GM23338 (cell line): ENCODE measurements at regions not wholly inside any gene's neighbourhood (a gene's known extent, or its start where the extent isn't known, plus 50 kb on each side); places are given as distances from the start of the nearest gene placed in this dataset.

Source experiments
- ATAC-seq: fragments of 200-7000 bp; cut with Tn5 transposase; 3 replicates; pipeline ENCODE4 v1.9.1; 2020
- DNase-seq: peaks from one replicate; pipeline ENCODE4 v3.0.0-alpha.2; 2015; ENCODE audit warnings: low spot score
- H2AFZ ChIP-seq: fragments of 200-600 bp; sonication (generic); 2 replicates; pipeline ENCODE4 v1.8.0; 2016; ENCODE audit warnings: antibody characterized with exemption, mild to moderate bottlenecking, moderate library complexity
- H3F3A ChIP-seq: fragments of 200-600 bp; sonication (generic); replicated peaks from 2 replicates; pipeline ENCODE4 v1.8.0; 2017; ENCODE audit warnings: antibody characterized with exemption, mixed run types, low read depth
- H3K27ac ChIP-seq: fragments of 200-600 bp; sonication (generic); 2 replicates; pipeline ENCODE4 v1.6.1; 2016; ENCODE audit warnings: low read depth
- H3K27me3 ChIP-seq: fragments of 200-600 bp; sonication (generic); 2 replicates; pipeline ENCODE4 v1.8.0; 2016; ENCODE audit warnings: mild to moderate bottlenecking, mixed run types, moderate library complexity; ENCODE audit not compliant: insufficient read depth
- H3K36me3 ChIP-seq: fragments of 200-600 bp; sonication (generic); 2 replicates; pipeline ENCODE4 v1.8.0; 2016; ENCODE audit warnings: mild to moderate bottlenecking; ENCODE audit not compliant: insufficient read depth
- H3K4me1 ChIP-seq: fragments of 200-600 bp; sonication (generic); 2 replicates; pipeline ENCODE4 v1.8.0; 2016; ENCODE audit warnings: mild to moderate bottlenecking, moderate library complexity; ENCODE audit not compliant: insufficient read depth
- H3K4me2 ChIP-seq: fragments of 200-600 bp; sonication (generic); 2 replicates; pipeline ENCODE4 v1.7.1; 2017; ENCODE audit warnings: mixed run types
- H3K4me3 ChIP-seq: fragments of 200-600 bp; sonication (generic); 2 replicates; pipeline ENCODE4 v1.6.1; 2016; ENCODE audit warnings: mixed run types
- H3K79me2 ChIP-seq: fragments of 200-600 bp; sonication (generic); replicated peaks from 2 replicates; pipeline ENCODE4 v1.8.0; 2017; ENCODE audit warnings: mild to moderate bottlenecking; ENCODE audit not compliant: insufficient read depth
- H3K9me2 ChIP-seq: fragments of 200-600 bp; sonication (generic); 2 replicates; pipeline ENCODE4 v1.8.0; 2017; ENCODE audit not compliant: insufficient read depth
- H4K20me1 ChIP-seq: fragments of 200-600 bp; sonication (generic); replicated peaks from 2 replicates; pipeline ENCODE4 v1.8.0; 2017; ENCODE audit warnings: mild to moderate bottlenecking; ENCODE audit not compliant: insufficient read depth
- H3K27ac Mint-ChIP-seq: 2 replicates; pipeline ENCODE4 v1.8.0; 2020; ENCODE audit warnings: inconsistent platforms, mild to moderate bottlenecking, moderate library complexity, mixed read lengths
- H3K27me3 Mint-ChIP-seq: 3 replicates; pipeline ENCODE4 v1.8.0; 2022; ENCODE audit warnings: low read depth, mild to moderate bottlenecking, moderate library complexity, mixed read lengths, inconsistent platforms; ENCODE audit not compliant: insufficient read depth, poor library complexity
- H3K36me3 Mint-ChIP-seq: 3 replicates; pipeline ENCODE4 v1.8.0; 2021; ENCODE audit warnings: low read depth, mild to moderate bottlenecking, inconsistent platforms, moderate library complexity, mixed read lengths
- H3K4me1 Mint-ChIP-seq: 3 replicates; pipeline ENCODE4 v1.8.0; 2020; ENCODE audit warnings: mild to moderate bottlenecking, inconsistent platforms, mixed read lengths
- H3K4me3 Mint-ChIP-seq: 3 replicates; pipeline ENCODE4 v1.8.0; 2021; ENCODE audit warnings: moderate library complexity, mild to moderate bottlenecking, inconsistent platforms, mixed read lengths
- H3K9me3 Mint-ChIP-seq: 3 replicates; pipeline ENCODE4 v1.8.0; 2020; ENCODE audit warnings: moderate library complexity, mild to moderate bottlenecking, inconsistent platforms, mixed read lengths
- CREB1 ChIP-seq: fragments of 250-450 bp; sonication (Bioruptor Pico); IDR thresholded peaks from 2 replicates; pipeline ENCODE4 v1.5.0; 2020; ENCODE audit warnings: low read depth, mild to moderate bottlenecking, moderate library complexity
- CTCF ChIP-seq, 2 experiments: fragments of 200-600 bp in 1 of 2; sonication (generic) in 1 of 2; conservative IDR thresholded peaks; 2 replicates each; pipeline versions ENCODE4 v1.5.1 to v1.6.1; 2016 to 2017; ENCODE audit warnings: antibody characterized with exemption in 2 of 2, low read depth in 2 of 2, mild to moderate bottlenecking in 2 of 2, moderate library complexity in 1 of 2
- EZH2 ChIP-seq: fragments of 200-600 bp; sonication (generic); IDR thresholded peaks from one replicate; pipeline ENCODE4 v1.8.0; 2017; ENCODE audit warnings: antibody characterized with exemption, mild to moderate bottlenecking, low read depth; ENCODE audit not compliant: unreplicated experiment
- EZH2phosphoT487 ChIP-seq: fragments of 200-600 bp; sonication (generic); IDR thresholded peaks from one replicate; pipeline ENCODE4 v1.8.1; 2018; ENCODE audit warnings: antibody characterized with exemption; ENCODE audit not compliant: unreplicated experiment
- NANOG ChIP-seq: IDR thresholded peaks from 2 replicates; pipeline ENCODE4 v1.6.1; 2016; ENCODE audit warnings: antibody characterized with exemption, borderline replicate concordance
- POLR2AphosphoS5 ChIP-seq: IDR thresholded peaks from 2 replicates; pipeline ENCODE4 v1.6.1; 2016; ENCODE audit warnings: antibody characterized with exemption, low read depth
- STAT1 ChIP-seq: IDR thresholded peaks from one replicate; pipeline ENCODE4 v1.6.1; 2016; ENCODE audit warnings: antibody characterized with exemption; ENCODE audit not compliant: unreplicated experiment
- ZNF114 ChIP-seq: fragments of 250-450 bp; sonication (Bioruptor Pico); IDR thresholded peaks from 2 replicates; pipeline ENCODE4 v1.5.0; 2020; ENCODE audit warnings: mild to moderate bottlenecking, moderate library complexity
- ZNF462 ChIP-seq: fragments of 250-450 bp; sonication (Bioruptor Pico); IDR thresholded peaks from 2 replicates; pipeline ENCODE4 v1.5.0; 2020; ENCODE audit warnings: mild to moderate bottlenecking, moderate library complexity
- TF ChIP-seq, protein P1 (sequence below): IDR thresholded peaks from one replicate; pipeline ENCODE4 v1.6.1; 2018; ENCODE audit warnings: antibody characterized with exemption; ENCODE audit not compliant: unreplicated experiment
- TF ChIP-seq, protein P2 (sequence below): IDR thresholded peaks from 2 replicates; pipeline ENCODE4 v1.6.1; 2016; ENCODE audit warnings: antibody characterized with exemption

DNA sequence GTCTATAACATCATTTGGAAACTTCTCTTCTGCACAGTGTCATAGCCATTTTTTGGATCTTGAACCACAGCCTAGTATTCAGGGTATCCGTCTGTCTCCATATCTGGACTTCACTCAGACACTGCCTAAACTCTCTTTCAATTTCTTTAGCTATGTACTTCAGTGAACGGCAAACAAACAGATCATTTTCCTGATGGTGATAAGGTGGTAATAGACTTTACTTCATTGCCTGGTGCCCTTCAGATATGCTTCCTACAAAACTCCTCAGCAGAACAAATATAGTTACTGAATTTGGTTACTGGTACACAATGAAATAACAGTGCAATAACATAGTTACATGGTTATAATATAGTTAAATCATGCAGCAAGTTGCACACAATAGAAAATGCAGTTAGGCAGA, 348.2 kb downstream of the ZSWIM6 start (continued):
- TF ChIP-seq CTCF (conservative IDR thresholded peaks at IDR 0.05; ENCODE audit: low read depth in 2 of 2), result no peak

GRCh38 chr5:61683148-61683547, 351.1 kb downstream of the ZSWIM6 start:
- peaks cover 16% of the 10 kb centered on the region for H3K4me1 Mint-ChIP-seq
- H3K9me3 Mint-ChIP-seq, result no peaks in the 10 kb centered on the region
- TF ChIP-seq POLR2AphosphoS5, result no peak
- TF ChIP-seq STAT1, result no peak
- no peak for TF ChIP-seq EZH2phosphoT487
- TF ChIP-seq, protein P1, sequence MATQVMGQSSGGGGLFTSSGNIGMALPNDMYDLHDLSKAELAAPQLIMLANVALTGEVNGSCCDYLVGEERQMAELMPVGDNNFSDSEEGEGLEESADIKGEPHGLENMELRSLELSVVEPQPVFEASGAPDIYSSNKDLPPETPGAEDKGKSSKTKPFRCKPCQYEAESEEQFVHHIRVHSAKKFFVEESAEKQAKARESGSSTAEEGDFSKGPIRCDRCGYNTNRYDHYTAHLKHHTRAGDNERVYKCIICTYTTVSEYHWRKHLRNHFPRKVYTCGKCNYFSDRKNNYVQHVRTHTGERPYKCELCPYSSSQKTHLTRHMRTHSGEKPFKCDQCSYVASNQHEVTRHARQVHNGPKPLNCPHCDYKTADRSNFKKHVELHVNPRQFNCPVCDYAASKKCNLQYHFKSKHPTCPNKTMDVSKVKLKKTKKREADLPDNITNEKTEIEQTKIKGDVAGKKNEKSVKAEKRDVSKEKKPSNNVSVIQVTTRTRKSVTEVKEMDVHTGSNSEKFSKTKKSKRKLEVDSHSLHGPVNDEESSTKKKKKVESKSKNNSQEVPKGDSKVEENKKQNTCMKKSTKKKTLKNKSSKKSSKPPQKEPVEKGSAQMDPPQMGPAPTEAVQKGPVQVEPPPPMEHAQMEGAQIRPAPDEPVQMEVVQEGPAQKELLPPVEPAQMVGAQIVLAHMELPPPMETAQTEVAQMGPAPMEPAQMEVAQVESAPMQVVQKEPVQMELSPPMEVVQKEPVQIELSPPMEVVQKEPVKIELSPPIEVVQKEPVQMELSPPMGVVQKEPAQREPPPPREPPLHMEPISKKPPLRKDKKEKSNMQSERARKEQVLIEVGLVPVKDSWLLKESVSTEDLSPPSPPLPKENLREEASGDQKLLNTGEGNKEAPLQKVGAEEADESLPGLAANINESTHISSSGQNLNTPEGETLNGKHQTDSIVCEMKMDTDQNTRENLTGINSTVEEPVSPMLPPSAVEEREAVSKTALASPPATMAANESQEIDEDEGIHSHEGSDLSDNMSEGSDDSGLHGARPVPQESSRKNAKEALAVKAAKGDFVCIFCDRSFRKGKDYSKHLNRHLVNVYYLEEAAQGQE, result no peak
- TF ChIP-seq ZNF462 (CRISPR knock-in tag), result no peak
- TF ChIP-seq, protein P2, sequence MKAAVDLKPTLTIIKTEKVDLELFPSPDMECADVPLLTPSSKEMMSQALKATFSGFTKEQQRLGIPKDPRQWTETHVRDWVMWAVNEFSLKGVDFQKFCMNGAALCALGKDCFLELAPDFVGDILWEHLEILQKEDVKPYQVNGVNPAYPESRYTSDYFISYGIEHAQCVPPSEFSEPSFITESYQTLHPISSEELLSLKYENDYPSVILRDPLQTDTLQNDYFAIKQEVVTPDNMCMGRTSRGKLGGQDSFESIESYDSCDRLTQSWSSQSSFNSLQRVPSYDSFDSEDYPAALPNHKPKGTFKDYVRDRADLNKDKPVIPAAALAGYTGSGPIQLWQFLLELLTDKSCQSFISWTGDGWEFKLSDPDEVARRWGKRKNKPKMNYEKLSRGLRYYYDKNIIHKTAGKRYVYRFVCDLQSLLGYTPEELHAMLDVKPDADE, result no peak
- no peak for TF ChIP-seq NANOG
- no peak for TF ChIP-seq CTCF (conservative IDR thresholded peaks at IDR 0.05; ENCODE audit: low read depth in 2 of 2)
- TF ChIP-seq CREB1 (CRISPR knock-in tag), result no peak
- TF ChIP-seq EZH2, result no peak
- TF ChIP-seq ZNF114 (CRISPR knock-in tag), result no peak

More at GRCh38 chr5:61683148-61683547, 351.1 kb downstream of the ZSWIM6 start:
- Histone ChIP-seq H3K27me3 (no peaks in the 10 kb centered on the region), H3K4me2 (no peak overlapping the region), H3K9me2 (peaks cover 10% of the 10 kb centered on the region), H3K27ac (no peak overlapping the region), H4K20me1 (no peaks in the 10 kb centered on the region), H2AFZ (no peak overlapping the region), H3K36me3 (no peaks in the 10 kb centered on the region), H3K4me3 (no peak overlapping the region), H3K79me2 (no peaks in the 10 kb centered on the region), H3F3A (no peaks in the 10 kb centered on the region), H3K4me1 (peaks cover 8% of the 10 kb centered on the region)
- Mint-ChIP-seq H3K27me3 (no peaks in the 10 kb centered on the region), H3K36me3 (no peaks in the 10 kb centered on the region), H3K27ac (no peak overlapping the region), H3K4me3 (no peak overlapping the region)
- ATAC-seq, result no peak
- no peak for DNase-seq
